ENCODE measurements at regions not wholly inside any gene's neighbourhood (a gene's known extent, or its start where the extent isn't known, plus 50 kb on each side); places are given as distances from the start of the nearest gene placed in this dataset.
"Not testable (repeated sequence)": the region's sequence is repeated elsewhere in the genome, so short reads cannot be mapped to it uniquely, and the experiment has no call there.

GRCh38 chr12:47610686-47611252 lies 95.1 kb downstream of the RPAP3 start:
- DNase-seq: no peak

- no peak for DNase-seq
These were observed 96.0 kb downstream of the RPAP3 start for GRCh38 chr12:47609806-47610205.

GRCh38 chr12:47608671-47609070 lies 97.2 kb downstream of the RPAP3 start:
- not testable (repeated sequence) for DNase-seq

GRCh38 chr12:47604221-47604873 lies 101.5 kb downstream of the RPAP3 start:
- no peak for DNase-seq

GRCh38 chr12:47602949-47603558 lies 102.8 kb downstream of the RPAP3 start:
- no peak for DNase-seq

GRCh38 chr12:47602325-47602724 lies 103.5 kb downstream of the RPAP3 start:
- no peak for DNase-seq

GRCh38 chr12:47601071-47601470 lies 104.8 kb downstream of the RPAP3 start:
- no peak for DNase-seq

GRCh38 chr12:47591795-47592194 lies 114.0 kb downstream of the RPAP3 start:
- no peak for DNase-seq

GRCh38 chr12:47591361-47591791 lies 114.5 kb downstream of the RPAP3 start:
- no peak for DNase-seq

GRCh38 chr12:47590771-47591360 lies 115.0 kb downstream of the RPAP3 start:
- DNase-seq: no peak

- no peak for DNase-seq
These were observed 118.7 kb downstream of the RPAP3 start for GRCh38 chr12:47586952-47587669.

GRCh38 chr12:47585507-47585906 lies 120.3 kb downstream of the RPAP3 start:
- no peak for DNase-seq

- DNase-seq: no peak
These were observed 127.0 kb downstream of the RPAP3 start for GRCh38 chr12:47578836-47579235.

GRCh38 chr12:47577206-47577989 lies 128.4 kb downstream of the RPAP3 start:
- DNase-seq: no peak

GRCh38 chr12:47576289-47576945 lies 129.4 kb downstream of the RPAP3 start:
- no peak for DNase-seq

GRCh38 chr12:47574252-47575021 lies 131.4 kb downstream of the RPAP3 start:
- no peak for DNase-seq

- no peak for DNase-seq
These were observed 132.6 kb downstream of the RPAP3 start for GRCh38 chr12:47573146-47573659.

GRCh38 chr12:47570151-47570550 lies 135.7 kb downstream of the RPAP3 start:
- no peak for DNase-seq

GRCh38 chr12:47562201-47562600 lies 143.6 kb downstream of the RPAP3 start:
- DNase-seq: no peak

GRCh38 chr12:47561746-47562145 lies 144.1 kb downstream of the RPAP3 start:
- no peak for DNase-seq

- DNase-seq: no peak
These were observed 145.4 kb downstream of the RPAP3 start for GRCh38 chr12:47560415-47560814.
